ENCODE measurements at regions not wholly inside any gene's neighbourhood (a gene's known extent, or its start where the extent isn't known, plus 50 kb on each side); places are given as distances from the start of the nearest gene placed in this dataset.
A peak's percentile ranks its signal among the peaks of the same experiment; 100 is the strongest.

DNA sequence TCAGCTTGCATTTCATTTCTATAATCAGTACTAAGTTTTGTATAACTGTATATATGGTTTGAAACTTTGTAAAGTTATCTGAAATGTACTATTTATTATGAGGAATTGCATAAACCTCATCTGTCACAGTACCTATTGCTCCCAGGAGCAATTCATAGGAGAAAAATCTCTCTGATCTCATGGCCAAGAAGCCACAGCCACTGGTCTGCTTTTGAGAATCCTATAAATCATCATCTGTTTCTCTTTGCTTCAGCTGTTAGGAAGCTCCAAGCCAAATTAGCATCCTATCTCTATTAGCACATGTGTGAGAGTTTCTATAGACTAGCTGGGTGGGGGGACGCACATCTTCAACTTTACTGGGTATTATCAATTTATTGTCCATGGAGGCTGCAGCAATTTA lies 210.3 kb downstream of the CYP26B1 start:
- no peaks in the 10 kb centered on the region for H3K9me3 ChIP-seq
- no peaks in the 10 kb centered on the region for H3K27me3 ChIP-seq
- H3K36me3 ChIP-seq = no peaks in the 10 kb centered on the region
- no peak for DNase-seq
- no peak overlapping the region for H3K4me3 ChIP-seq

DNA sequence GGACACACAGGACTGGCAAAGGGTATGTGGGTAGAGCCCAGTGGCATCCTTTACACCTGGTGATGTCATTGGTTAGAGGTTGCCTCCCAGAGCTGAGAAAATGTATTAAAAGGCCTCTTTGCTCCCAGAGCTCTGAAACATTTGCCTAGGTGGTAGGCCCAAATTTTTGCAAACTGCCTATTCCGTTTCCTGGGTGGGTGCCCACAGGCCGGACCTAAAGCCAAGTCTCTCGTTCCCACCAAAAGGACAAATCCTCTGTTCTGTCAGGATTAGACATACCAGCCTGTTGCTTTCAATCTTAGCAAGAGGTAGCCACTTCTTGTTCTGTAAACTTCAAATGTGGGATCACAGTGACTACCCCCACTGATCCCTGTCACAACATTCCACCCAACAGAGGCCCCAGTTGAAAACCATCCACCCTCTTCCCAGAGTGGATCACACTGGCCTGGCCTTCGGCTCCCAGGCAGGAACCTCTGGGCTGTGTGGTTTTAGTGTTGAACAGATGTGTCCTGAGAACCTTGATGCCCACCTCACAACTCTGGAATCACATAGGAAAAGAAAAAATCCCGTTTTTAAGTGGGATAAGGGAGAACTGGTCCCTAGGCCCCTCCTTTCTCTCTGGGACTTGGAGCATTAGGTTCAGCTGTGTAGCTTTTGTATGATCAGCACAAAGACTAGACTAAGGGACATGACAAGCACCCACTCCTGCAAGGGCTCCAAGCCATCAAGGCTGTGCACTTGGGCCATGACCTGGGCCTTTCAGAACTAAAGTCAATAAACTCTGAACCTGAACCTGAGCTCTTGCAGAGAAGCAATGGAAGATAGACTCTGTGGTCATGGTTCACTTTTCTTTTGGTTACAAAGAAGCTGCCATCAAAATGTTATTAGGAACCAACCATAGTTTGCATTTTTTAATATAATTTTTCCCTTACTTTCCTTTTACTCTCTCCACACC lies 211.3 kb downstream of the CYP26B1 start:
- Histone ChIP-seq H3K27me3 (no peaks in the 10 kb centered on the region), H3K36me3 (no peaks in the 10 kb centered on the region), H3K9me3 (no peaks in the 10 kb centered on the region), H3K4me3 (no peak overlapping the region)
- no peak for DNase-seq

DNA sequence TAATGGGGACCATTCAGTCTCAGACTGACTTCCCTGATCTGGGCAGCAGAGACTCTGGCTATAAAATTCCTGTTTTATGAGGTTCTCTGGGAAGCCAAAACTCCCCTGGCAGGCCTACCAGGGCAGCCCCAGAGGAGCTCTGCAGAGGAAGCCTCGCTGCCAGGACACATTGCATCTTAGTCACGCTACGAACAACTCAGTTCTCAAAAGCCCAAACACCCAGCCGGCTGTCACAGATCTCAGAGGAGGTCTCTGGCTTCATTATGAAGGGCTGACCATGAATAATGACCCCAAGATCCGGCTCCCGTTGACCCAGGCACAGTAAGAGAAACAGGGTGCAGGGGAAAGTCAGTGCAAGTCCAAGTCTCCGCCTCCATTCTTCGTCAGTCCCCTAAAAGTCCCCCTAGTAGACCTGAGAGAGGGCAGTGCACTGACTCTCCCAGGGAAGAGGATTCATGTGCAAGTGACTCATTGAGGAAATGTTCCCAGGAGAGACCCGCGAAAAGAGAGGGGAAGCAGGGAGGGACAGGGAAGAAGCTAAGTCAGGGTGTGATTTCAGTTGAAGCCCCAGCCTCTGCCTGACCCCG lies 212.3 kb downstream of the CYP26B1 start:
- no peaks in the 10 kb centered on the region for H3K36me3 ChIP-seq
- DNase-seq = peak; percentile 98
- no peaks in the 10 kb centered on the region for H3K9me3 ChIP-seq
- no peaks in the 10 kb centered on the region for H3K27me3 ChIP-seq
- H3K4me3 ChIP-seq = no peak overlapping the region

DNA sequence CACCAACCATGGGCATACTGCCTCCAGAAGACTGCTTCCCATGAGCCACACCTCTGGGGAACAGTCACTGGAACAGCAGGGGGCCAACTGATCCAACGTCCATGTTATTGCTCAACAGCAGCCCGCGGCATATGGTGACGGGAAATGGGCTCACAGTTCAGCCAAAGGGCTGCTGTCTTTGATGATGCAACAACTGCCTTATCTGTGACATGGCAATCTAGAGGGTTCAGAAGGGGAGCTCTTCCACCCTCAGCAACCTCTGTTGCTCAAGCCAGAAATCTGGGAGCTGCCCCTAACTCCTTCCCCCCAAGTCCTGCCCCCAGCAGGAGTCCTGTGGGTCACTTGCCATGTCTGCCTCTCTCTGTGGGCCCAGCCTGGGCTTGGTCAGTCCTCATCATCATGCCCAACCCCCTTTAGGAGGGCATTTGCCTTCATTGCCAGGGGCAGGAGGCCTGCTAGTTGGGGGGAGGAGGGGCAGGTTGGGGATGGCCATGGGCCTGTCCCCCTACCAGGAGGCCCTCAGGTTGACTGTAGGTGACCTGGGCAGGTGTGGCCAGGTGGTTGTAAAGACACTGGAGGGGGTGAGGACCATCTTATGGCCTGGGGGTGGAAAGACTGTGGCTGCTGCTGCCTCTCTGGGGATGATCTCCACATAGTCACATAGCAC lies 212.9 kb downstream of the CYP26B1 start:
- no peaks in the 10 kb centered on the region for H3K27me3 ChIP-seq
- H3K9me3 ChIP-seq = no peaks in the 10 kb centered on the region
- peak; percentile 98 for DNase-seq
- H3K4me3 ChIP-seq = no peak overlapping the region
- no peaks in the 10 kb centered on the region for H3K36me3 ChIP-seq

DNA sequence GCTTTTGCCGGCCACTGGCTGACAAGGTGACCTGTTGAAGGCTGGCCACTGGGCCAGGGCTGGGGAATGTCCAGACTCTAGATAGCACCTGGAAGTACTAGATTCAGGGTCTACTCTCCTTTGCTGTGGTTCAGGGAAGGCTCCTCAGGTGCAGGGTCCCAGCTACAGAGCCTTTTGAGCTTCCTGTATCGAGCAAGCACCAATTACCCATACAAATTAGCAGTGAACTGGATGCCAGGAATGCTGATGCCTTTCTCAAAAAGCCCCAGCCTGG lies 213.4 kb downstream of the CYP26B1 start:
- no peaks in the 10 kb centered on the region for H3K36me3 ChIP-seq
- DNase-seq = no peak
- H3K27me3 ChIP-seq = no peaks in the 10 kb centered on the region
- H3K4me3 ChIP-seq = no peak overlapping the region
- H3K9me3 ChIP-seq = no peaks in the 10 kb centered on the region

DNA sequence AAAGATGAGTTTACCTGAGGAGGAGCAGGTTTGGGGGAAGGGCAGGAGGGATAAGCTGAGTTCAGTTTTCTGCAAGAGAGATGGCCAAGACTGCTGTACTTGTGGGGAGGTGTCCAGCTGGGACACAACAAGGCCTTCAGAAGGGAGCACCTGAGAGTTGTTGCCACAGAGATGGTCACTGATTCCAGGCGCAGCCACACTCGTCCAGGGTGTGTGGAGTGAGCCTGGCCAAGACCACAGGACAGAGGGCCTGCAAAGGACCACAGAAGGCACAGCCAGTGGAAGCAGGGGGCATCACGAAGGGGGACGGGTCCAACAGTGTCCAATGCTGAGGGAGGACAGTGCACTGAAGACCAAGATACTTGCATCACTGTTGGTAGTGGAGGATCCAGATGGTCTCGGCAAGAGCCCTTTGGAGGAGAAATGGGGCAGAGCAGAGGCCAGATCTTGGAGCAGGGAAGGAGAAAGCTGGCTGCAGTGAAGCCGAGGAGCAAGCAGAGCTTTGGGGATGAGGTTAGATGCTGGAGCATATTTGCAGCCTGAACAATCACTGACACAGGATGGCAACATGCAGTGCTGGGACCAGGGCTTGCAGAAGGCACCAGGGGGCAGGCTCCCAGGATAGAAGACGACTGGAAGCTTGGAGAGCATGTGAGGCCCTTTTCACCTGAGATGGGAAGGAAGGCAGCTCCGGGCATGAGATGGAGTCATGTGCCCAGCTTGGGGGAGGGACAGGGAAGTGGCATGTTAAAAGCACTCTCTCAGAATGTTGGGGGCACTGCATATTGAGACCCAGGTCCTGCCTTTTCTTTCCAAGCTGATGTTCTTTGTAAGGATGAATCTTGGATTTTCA lies 214.0 kb downstream of the CYP26B1 start:
- peak; percentile 90 for DNase-seq
- Histone ChIP-seq H3K9me3 (no peaks in the 10 kb centered on the region), H3K27me3 (no peaks in the 10 kb centered on the region), H3K4me3 (no peak overlapping the region), H3K36me3 (no peaks in the 10 kb centered on the region)

DNA sequence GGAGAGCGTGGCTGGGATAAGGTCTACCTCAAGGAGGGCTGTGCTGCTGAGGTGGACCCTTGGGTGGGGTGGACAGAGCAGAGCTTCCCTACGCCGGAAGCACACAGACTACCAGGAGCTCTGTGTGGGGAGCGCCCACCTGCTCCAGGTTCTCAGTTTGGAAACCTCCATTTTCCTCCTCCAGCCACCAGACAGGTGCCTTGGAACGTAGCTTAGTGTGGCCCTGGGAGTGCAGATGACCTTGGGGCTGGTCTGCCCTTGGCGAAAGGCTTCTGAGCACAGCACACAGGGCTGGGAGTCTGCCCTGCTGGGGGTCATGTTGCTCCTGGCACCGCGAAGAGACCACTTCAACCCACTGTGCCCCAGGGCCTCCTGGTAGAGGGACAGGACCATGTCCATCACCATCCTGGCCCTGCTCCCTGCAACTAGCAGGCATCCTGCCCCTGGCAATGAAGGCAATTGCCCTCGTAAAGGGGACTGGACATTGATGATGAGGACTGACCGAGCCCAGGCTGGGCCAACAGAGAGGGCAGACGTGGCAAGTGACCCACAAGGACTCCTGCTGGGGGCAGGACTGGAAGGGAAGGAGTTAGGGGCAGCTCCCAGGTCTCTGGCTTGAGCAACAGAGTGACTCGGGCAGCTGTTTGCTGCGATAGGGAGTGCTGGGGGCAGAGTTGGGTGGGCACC lies 214.7 kb downstream of the CYP26B1 start:
- Histone ChIP-seq H3K4me3 (no peak overlapping the region), H3K36me3 (no peaks in the 10 kb centered on the region), H3K9me3 (no peaks in the 10 kb centered on the region), H3K27me3 (no peaks in the 10 kb centered on the region)
- no peak for DNase-seq

DNA sequence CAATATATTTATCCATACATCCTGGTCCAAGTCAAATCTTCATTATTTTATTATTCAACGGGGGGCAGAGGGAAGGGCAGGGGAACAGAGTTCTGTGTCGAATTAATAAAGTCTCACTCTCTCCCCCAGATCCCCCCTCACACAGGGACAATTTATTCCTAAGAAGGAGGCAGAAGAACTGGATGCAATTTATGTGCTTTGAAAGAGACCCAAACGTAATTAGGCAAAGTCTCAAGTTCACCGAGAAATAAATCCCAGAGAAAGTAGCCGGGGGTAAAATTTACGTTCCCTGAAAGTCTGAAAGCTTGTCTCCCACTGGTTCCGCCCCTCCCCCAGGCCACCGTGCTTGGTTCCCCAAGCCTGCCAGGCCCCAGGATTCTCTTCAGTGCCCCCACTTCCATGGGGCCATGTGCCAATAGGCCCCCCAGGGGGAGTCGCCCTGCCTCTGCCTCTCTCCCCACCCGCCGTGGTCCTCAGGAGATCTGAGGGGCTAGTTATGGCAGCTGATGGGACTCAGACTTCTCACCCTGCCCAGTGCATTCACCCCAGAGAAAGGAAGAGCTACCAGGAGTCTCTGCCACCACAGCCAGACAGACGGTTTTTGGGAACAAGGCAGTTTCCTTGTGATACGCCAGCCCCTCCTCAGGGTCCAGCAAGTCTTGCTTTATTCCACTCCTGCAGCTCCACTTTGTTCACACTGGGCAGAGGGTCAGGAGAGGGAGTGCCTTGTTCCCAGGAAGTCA lies 215.5 kb downstream of the CYP26B1 start:
- Histone ChIP-seq H3K27me3 (no peaks in the 10 kb centered on the region), H3K36me3 (no peaks in the 10 kb centered on the region), H3K9me3 (no peaks in the 10 kb centered on the region), H3K4me3 (no peak overlapping the region)
- no peak for DNase-seq

DNA sequence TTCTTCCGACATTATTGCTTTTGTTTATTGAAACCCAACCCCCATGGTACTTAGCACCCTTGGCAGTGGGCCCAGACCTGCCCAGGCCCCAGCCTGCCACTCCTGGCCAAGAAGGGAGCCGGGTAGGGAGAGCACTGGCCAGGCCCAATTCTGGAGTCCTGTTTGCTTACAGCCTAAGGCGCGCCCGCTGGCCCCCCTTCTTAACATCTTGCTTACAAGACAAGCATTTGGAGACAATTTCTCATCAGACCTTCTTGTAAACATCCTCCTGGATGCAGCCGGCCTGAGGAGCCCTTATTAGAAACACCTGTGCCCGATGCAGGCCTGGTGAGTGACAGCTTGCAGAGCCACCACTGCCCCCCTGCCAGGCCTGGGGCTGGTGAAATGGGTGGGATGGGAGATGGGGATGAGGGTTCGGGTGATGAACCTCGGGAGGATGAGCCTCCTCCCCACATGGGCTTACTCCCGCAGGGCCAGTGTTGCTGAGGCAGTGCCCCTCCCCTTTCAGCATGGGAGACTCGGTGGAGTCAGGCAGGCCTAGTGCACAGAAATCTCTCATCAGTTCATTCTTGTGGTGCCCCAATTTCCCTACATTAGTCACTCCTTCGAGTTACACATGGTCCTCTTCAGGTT lies 217.5 kb downstream of the CYP26B1 start:
- Histone ChIP-seq H3K9me3 (no peaks in the 10 kb centered on the region), H3K27me3 (no peaks in the 10 kb centered on the region), H3K4me3 (no peak overlapping the region), H3K36me3 (no peaks in the 10 kb centered on the region)
- DNase-seq = peak; percentile 80

DNA sequence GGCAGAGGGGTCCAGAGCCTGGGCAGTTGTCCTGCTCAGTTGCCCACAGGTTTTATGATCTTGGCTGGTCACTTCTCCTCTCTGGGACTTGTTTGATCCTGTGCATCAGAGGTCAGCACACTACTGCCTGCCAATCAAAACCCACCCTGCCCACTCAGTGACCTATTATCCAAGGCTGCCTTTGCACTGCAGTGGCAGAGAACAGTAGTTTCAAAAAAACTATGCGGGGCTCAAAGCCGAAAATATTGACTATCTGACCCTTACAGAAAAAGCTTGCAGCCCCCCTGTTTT lies 218.2 kb downstream of the CYP26B1 start:
- Histone ChIP-seq H3K9me3 (no peaks in the 10 kb centered on the region), H3K27me3 (no peaks in the 10 kb centered on the region), H3K4me3 (no peak overlapping the region), H3K36me3 (no peaks in the 10 kb centered on the region)
- no peak for DNase-seq

DNA sequence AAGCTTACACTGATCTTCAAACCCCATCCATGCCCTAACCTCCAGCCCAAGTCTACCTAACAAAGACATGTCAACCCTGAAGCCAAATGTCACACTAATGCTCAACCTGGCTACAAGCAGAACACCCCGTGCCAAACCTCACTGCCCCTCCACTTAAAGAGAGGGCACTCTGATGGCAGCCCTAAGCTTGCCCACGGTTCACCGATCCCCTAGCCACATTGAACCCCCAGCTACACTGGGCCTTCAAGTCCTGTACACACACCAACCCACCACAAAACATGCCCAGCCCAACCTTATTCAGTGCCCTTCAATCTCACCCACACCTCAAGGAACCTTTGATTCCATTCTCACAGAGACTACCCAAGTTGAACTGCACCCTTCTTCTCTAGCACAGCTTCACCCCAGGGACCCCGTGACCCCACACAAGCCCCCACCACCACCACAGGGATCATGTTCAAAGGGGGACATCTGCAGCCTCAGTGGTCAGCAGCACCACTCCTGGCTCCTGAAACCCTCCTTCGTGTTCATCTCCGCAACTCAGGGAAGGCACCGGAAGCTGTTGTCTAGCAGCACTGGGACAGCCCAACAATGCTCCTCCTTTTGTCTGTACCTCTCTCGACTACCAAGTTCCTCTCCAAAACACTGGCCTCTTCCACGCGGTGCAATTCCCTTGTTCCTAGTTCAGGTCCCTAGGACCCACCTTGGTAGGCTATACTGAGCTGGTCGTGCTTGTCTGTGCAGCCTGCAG lies 218.8 kb downstream of the CYP26B1 start:
- no peaks in the 10 kb centered on the region for H3K9me3 ChIP-seq
- H3K27me3 ChIP-seq = no peaks in the 10 kb centered on the region
- H3K4me3 ChIP-seq = no peak overlapping the region
- DNase-seq = no peak
- no peaks in the 10 kb centered on the region for H3K36me3 ChIP-seq

DNA sequence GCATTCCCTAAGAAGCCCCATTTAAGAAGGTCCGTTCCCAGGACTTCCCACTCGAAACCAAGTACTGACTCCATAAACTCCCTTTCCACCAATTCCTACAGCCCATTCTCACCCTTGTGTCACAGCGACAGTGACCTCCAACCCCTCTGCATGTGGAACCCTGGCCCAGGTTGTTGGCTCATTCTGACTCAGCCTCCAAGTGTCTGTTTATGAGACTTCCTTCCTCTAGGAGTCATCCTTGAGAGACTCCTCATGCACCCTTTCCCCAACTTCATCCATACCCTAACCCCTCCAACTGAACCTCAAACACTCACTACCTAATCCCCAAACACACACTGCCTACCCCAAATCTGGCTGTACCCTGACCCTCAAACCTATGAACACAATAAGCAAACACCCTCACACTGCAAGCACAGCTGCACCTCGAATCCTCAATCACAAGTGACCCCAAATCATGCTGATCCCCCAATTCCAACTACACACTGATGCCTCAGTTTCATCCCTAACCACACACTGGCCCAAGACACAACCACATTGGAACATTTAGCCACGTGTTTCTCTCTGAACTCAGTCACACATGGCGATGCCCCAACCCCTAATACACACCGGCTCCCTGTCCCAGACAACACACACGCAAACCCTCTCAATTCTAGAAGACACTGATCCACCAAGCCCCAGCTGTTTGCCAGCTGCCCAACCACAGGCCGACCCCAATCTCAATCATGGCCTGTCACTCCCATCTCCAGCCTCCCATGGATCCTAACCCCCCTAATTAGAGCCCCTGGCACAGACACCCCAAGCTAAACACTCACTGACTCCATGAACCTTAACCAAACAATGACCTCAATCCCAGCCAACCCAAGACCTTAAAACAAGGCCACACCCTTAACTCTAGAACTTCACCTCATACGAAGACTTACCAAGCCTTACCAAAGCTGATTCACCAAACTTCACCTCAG lies 219.6 kb downstream of the CYP26B1 start:
- no peaks in the 10 kb centered on the region for H3K36me3 ChIP-seq
- H3K27me3 ChIP-seq = no peaks in the 10 kb centered on the region
- peak; percentile 61 for DNase-seq
- H3K9me3 ChIP-seq = no peaks in the 10 kb centered on the region
- H3K4me3 ChIP-seq = no peak overlapping the region

DNA sequence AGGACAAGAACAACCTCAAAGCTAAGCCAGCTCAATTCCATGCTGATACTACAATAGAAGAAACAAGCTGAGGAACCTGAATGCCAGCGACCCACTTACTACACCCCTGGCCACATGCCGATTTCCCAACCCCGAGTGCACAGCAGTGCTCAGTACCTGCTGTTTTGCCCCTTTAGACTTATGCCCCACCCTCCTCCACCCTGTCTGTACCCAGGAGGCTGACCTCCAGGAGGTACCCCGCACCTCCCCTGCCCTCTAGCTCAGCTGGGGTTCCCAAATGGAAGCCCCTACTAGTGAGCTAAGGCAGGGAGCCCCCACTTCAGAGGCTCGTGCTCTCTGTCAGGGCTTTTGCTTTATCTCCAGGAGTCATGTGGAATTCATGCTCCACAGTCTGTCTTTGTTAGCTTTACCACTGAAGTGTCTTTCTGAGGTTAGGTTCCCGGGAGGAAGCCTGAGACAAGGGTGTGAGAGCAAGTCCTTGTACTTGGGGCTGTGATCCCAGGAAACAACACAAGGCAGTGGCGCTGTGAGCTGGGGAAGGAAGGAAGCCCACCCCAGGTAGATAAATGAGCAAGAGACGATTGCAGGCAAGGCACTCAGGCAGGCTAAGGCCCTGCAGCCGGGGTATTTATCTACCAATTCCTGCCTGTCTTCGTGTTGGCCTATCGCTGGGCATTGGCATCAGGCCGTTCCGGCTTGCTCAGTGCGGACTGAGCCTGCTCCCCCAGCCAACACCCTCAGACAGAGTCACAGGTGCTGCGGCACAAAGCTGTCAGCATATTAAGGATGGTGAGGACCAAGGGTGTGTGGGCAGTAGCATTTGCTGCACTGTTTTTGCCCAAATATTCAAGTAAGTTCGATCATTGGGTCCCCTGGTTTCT lies 220.5 kb downstream of the CYP26B1 start:
- Histone ChIP-seq H3K36me3 (no peaks in the 10 kb centered on the region), H3K4me3 (no peak overlapping the region), H3K9me3 (no peaks in the 10 kb centered on the region), H3K27me3 (no peaks in the 10 kb centered on the region)
- DNase-seq = no peak
